LNCAP (cell line): ENCODE measurements at regions not wholly inside any gene's neighbourhood (a gene's known extent, or its start where the extent isn't known, plus 50 kb on each side); places are given as distances from the start of the nearest gene placed in this dataset.

Experiments
- CTCF ChIP-seq: fragments of 450-650 bp; IDR thresholded peaks from 2 replicates; pipeline ENCODE4 v1.5.1; 2017; ENCODE audit warnings: mild to moderate bottlenecking

DNA sequence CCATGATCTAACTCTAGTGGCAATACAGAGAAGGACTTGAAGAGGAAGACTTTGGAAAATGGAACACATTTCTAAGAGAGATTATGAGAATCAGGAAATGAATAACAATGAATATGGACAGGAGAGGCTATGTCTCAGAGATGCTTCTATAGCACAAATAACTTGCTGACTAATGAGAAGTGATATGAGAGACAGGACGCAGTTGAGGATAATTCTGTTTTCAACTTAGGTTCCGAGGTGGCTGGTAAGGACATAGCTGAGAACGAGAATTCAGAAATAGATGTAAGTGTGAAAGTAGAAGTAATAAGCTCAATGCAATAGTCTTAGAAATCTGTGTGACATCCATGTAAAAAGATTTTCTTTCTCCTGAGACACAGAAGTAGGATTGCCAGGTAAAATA, 358.1 kb upstream of the GRAMD2B start:
- TF ChIP-seq CTCF = no peak

GRCh38 chr5:126066836-126067235, 356.4 kb upstream of the GRAMD2B start:
- TF ChIP-seq CTCF = no peak

GRCh38 chr5:126067404-126067803, 355.8 kb upstream of the GRAMD2B start:
- no peak for TF ChIP-seq CTCF

DNA sequence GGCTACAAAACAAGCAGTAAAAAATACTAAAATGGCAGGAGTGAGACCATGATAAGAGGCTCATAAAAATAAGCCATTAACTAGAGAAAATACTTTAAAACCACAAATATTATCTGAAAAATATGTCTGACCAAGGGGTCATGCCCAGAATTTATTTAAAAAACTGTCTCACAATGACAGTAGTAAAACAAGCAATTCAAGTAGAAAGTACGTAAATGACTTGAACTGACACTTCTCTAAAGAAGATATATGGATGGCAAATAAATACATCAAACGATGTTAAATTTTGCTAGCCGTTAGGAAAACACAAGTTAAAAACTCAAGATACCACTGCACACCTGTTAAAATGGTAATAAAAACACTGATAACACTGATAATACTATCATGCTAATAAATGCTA, 353.9 kb upstream of the GRAMD2B start:
- no peak for TF ChIP-seq CTCF

DNA sequence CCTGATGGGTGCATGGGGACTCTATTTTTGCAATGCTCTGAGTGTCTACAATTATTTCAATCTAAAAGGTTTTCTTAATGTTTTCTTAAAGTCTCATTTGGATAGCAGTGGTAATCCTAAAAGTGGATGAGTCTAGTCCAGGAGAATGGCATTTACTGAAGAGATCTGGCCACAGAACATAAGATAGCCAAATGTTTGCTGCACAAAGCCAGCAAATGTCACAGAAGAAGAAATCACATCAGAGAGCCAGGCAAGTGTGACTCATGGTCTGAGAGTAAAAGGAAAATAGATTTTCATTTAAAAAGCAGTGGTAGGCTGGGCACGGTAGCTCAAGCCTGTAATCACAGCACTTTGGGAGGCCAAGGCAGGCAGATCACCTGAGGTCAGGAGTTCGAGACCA, 352.7 kb upstream of the GRAMD2B start:
- TF ChIP-seq CTCF = no peak

DNA sequence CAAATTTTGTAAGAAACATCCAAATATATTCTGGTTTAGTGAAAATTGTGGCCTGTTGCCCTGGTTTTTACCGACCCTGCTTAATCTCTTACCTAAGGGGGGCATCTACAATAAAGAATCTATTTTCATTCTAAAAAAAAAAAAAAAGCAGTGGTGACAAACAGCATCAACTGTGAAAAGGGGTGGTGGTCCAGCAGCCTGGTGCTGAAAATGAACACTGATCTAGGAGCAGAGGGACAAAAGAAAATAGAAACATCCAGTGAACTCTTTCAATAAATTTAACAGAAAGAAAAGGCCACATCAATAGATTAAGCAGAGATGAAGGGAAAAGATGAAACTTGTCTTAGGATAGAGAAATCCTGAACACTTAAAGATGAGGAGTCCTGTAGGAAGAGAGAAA, 348.7 kb upstream of the GRAMD2B start:
- TF ChIP-seq CTCF = no peak

GRCh38 chr5:126079266-126079665, 343.9 kb upstream of the GRAMD2B start:
- no peak for TF ChIP-seq CTCF

DNA sequence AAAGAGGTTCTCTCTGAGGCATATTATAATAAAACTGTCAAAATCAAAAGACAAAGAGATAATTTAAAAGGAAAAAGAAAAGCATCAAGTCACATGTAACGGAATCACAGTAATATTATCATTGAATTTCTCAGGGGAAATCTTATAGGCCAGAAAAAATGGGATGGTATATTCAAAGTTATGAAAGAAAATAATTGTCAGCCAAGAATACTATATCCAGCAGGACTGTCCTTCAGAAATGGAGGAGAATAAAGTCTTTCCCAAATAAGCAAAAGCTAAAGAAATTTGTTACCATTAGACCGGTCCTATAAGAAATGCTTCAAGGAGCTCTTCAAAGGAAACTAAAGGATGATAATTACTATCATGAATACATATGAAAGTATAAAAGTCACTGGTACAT, 342.0 kb upstream of the GRAMD2B start:
- no peak for TF ChIP-seq CTCF
